ENCODE measurements at regions not wholly inside any gene's neighbourhood (a gene's known extent, or its start where the extent isn't known, plus 50 kb on each side); places are given as distances from the start of the nearest gene placed in this dataset.

DNA sequence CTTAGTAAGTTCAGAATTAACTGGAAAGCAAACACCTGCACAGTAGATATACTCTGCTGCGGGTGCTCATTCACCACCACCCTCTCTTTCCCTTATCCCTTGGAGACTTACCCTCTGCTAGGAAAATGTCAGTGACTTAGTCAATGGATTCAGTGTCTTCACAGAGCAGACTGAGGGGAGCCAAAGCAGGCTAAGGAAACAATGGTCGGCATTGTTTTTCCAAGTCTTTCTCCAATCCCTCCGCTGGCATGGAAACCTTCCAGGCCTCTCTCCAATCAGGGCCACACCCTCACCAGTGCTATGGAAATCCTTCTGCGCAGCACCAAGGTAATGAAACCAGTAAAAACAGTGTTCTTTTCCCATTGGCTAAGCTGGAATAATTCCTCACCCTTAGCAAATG, 531.2 kb downstream of the TFAP2B start:
- TF ChIP-seq, protein P1, sequence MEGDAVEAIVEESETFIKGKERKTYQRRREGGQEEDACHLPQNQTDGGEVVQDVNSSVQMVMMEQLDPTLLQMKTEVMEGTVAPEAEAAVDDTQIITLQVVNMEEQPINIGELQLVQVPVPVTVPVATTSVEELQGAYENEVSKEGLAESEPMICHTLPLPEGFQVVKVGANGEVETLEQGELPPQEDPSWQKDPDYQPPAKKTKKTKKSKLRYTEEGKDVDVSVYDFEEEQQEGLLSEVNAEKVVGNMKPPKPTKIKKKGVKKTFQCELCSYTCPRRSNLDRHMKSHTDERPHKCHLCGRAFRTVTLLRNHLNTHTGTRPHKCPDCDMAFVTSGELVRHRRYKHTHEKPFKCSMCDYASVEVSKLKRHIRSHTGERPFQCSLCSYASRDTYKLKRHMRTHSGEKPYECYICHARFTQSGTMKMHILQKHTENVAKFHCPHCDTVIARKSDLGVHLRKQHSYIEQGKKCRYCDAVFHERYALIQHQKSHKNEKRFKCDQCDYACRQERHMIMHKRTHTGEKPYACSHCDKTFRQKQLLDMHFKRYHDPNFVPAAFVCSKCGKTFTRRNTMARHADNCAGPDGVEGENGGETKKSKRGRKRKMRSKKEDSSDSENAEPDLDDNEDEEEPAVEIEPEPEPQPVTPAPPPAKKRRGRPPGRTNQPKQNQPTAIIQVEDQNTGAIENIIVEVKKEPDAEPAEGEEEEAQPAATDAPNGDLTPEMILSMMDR (IDR thresholded peaks at IDR 0.05) = no peak
- TF ChIP-seq EZH2phosphoT487 (IDR thresholded peaks at IDR 0.05) (no peak), EZH2 (IDR thresholded peaks at IDR 0.05) (no peak)
